Caco-2 (cell line): ENCODE measurements at regions not wholly inside any gene's neighbourhood (a gene's known extent, or its start where the extent isn't known, plus 50 kb on each side); places are given as distances from the start of the nearest gene placed in this dataset.

ENCODE experiments used
- BruUV-seq: library from RNA; stranded (reverse); fragments of 400-500 nt; replicated peaks from 2 replicates; lab custom pipeline; 2021; lab: Mats Ljungman, UMichigan
- CTCF ChIA-PET: fragments of 300-600 bp; sonication (Branson Sonifier 250); formaldehyde crosslinking; loops from one replicate; lab custom pipeline; 2022; ENCODE audit warnings: antibody characterized with exemption; lab: Charles Lee
- POLR2A ChIA-PET: fragments of 300-600 bp; sonication (Branson Sonifier 250); formaldehyde crosslinking; loops from one replicate; lab custom pipeline; 2022; ENCODE audit warnings: antibody characterized with exemption; lab: Charles Lee
- DNase-seq, 2 experiments: peaks; one replicate each; pipeline versions ENCODE4 v3.0.0 to v3.0.0-alpha.2; 2020 to 2022
- H3K27me3 ChIP-seq: replicated peaks from 2 replicates; pipeline ENCODE4 v1.6.0; 2011; ENCODE audit warnings: low read length; ENCODE audit not compliant: control insufficient read depth, insufficient read depth
- H3K36me3 ChIP-seq: 2 replicates; pipeline ENCODE4 v1.5.1; 2011; ENCODE audit warnings: low read length; ENCODE audit not compliant: control insufficient read depth, insufficient read depth
- H3K4me1 ChIP-seq: fragments of 250-450 bp; sonication (Bioruptor Pico); 2 replicates; pipeline ENCODE4 v1.5.1; 2020; ENCODE audit warnings: mild to moderate bottlenecking
- H3K4me3 ChIP-seq: 2 replicates; pipeline ENCODE4 v1.5.1; 2011; ENCODE audit warnings: low read depth, mild to moderate bottlenecking, control low read depth, low read length
- H3K9me3 ChIP-seq: fragments of 250-450 bp; sonication (Bioruptor Pico); 2 replicates; pipeline ENCODE4 v1.5.1; 2020; ENCODE audit warnings: mild to moderate bottlenecking, moderate library complexity
- H3K27ac Mint-ChIP-seq: one replicate; pipeline ENCODE4 v1.8.0; 2022; ENCODE audit warnings: mixed read lengths; ENCODE audit not compliant: unreplicated experiment
- H3K27me3 Mint-ChIP-seq: one replicate; pipeline ENCODE4 v1.8.0; 2022; ENCODE audit warnings: mixed read lengths; ENCODE audit not compliant: insufficient read depth, unreplicated experiment
- H3K36me3 Mint-ChIP-seq: one replicate; pipeline ENCODE4 v1.8.0; 2022; ENCODE audit warnings: mild to moderate bottlenecking, mixed read lengths; ENCODE audit not compliant: insufficient read depth, unreplicated experiment
- H3K4me1 Mint-ChIP-seq: one replicate; pipeline ENCODE4 v1.8.0; 2022; ENCODE audit warnings: low read depth, mixed read lengths; ENCODE audit not compliant: unreplicated experiment
- H3K4me3 Mint-ChIP-seq: one replicate; pipeline ENCODE4 v1.8.0; 2022; ENCODE audit warnings: mild to moderate bottlenecking, moderate library complexity, mixed read lengths; ENCODE audit not compliant: unreplicated experiment
- H3K9me3 Mint-ChIP-seq: one replicate; pipeline ENCODE4 v1.8.0; 2022; ENCODE audit warnings: mixed read lengths; ENCODE audit not compliant: unreplicated experiment
- CTCF ChIP-seq, 2 experiments: fragments of 200-600 bp in 1 of 2; IDR thresholded peaks; 1 replicate in 1 of 2; 2 replicates in 1 of 2; pipeline versions ENCODE4 v1.5.1 to v1.8.0; 2011 to 2022; ENCODE audit warnings: antibody characterized with exemption in 1 of 2, control low read depth in 1 of 2, inconsistent platforms in 1 of 2, low read depth in 1 of 2, low read length in 1 of 2, mild to moderate bottlenecking in 1 of 2, moderate library complexity in 1 of 2; ENCODE audit not compliant: insufficient read depth in 1 of 2, severe bottlenecking in 1 of 2, unreplicated experiment in 1 of 2
- intact Hi-C: fragments of 100-400 bp; cut with micrococcal nuclease; formaldehyde crosslinking; loops from one replicate; pipeline ENCODE4 v1.10.0; 2022; ENCODE audit not compliant: unreplicated experiment

GRCh38 chr13:75129331-75129730, 352.6 kb downstream of the TBC1D4 start:
- no peaks in the 10 kb centered on the region for H3K36me3 Mint-ChIP-seq
- ChIA-PET POLR2A (no interaction called here), CTCF (interaction anchor here (0.6 to 0.7 kb wide), 2 partner anchors 11 to 129 kb away, joined by 3 read pairs; no protein-coding TSS in a partner anchor)
- no peak overlapping the region for H3K4me3 Mint-ChIP-seq
- DNase-seq: no peak
- H3K4me1 Mint-ChIP-seq: no peaks in the 10 kb centered on the region
- Histone ChIP-seq H3K4me1 (no peaks in the 10 kb centered on the region), H3K4me3 (no peak overlapping the region), H3K9me3 (no peaks in the 10 kb centered on the region), H3K27me3 (no peaks in the 10 kb centered on the region), H3K36me3 (no peaks in the 10 kb centered on the region)
- no TSS peak for BruUV-seq
- intact Hi-C loops: no loop called here
- no peak overlapping the region for H3K27ac Mint-ChIP-seq
- no peak for TF ChIP-seq CTCF (IDR thresholded peaks at IDR 0.05; ENCODE audit: insufficient read depth in 1 of 2, low read depth in 1 of 2, low read length in 1 of 2, severe bottlenecking in 1 of 2, unreplicated experiment in 1 of 2)
- no peaks in the 10 kb centered on the region for H3K9me3 Mint-ChIP-seq
- peaks cover 7% of the 10 kb centered on the region for H3K27me3 Mint-ChIP-seq

GRCh38 chr13:75124415-75124814, 357.6 kb downstream of the TBC1D4 start:
- Histone ChIP-seq H3K27me3 (no peaks in the 10 kb centered on the region; the same call in 1 of the 2 replicates), H3K9me3 (no peaks in the 10 kb centered on the region), H3K4me1 (no peaks in the 10 kb centered on the region), H3K36me3 (no peaks in the 10 kb centered on the region), H3K4me3 (no peak overlapping the region)
- DNase-seq: no peak
- Mint-ChIP-seq H3K27me3 (peaks cover 14% of the 10 kb centered on the region), H3K36me3 (no peaks in the 10 kb centered on the region), H3K9me3 (no peaks in the 10 kb centered on the region), H3K4me1 (no peaks in the 10 kb centered on the region), H3K27ac (no peak overlapping the region), H3K4me3 (no peak overlapping the region)
- CTCF ChIA-PET: no interaction called here
- intact Hi-C loops: no loop called here
- POLR2A ChIA-PET: no interaction called here
- BruUV-seq: no TSS peak
- no peak for TF ChIP-seq CTCF (IDR thresholded peaks at IDR 0.05; ENCODE audit: insufficient read depth in 1 of 2, low read depth in 1 of 2, low read length in 1 of 2, severe bottlenecking in 1 of 2, unreplicated experiment in 1 of 2)

DNA sequence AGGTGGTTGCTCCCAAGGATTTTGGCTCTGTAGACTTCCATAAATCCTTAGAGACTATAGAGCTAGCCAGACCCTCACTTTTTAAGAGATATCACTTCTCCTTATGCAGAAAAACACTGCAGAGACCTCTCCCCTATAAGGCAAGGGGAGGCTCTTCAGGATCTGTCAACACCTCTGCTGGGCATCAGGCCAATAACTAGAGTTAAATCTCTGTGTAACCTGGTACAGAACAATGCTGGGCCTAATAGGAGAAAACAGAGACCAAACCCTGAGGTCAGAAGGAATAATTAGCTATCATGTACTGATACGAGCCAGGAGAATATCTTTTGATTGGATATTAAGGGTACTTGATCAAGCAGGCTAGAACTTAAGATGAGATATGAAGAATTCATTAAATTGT, 358.5 kb downstream of the TBC1D4 start:
- POLR2A ChIA-PET: no interaction called here
- CTCF ChIA-PET: no interaction called here

More for the DNA sequence above, 358.5 kb downstream of the TBC1D4 start:
- Mint-ChIP-seq H3K27me3 (peaks cover 14% of the 10 kb centered on the region), H3K4me1 (no peaks in the 10 kb centered on the region), H3K4me3 (no peak overlapping the region), H3K9me3 (no peaks in the 10 kb centered on the region), H3K36me3 (no peaks in the 10 kb centered on the region), H3K27ac (no peak overlapping the region)
- intact Hi-C loops: no loop called here
- Histone ChIP-seq H3K27me3 (no peaks in the 10 kb centered on the region; the same call in 1 of the 2 replicates), H3K4me1 (no peaks in the 10 kb centered on the region), H3K36me3 (no peaks in the 10 kb centered on the region), H3K9me3 (no peaks in the 10 kb centered on the region), H3K4me3 (no peak overlapping the region)
- no peak for TF ChIP-seq CTCF (IDR thresholded peaks at IDR 0.05; ENCODE audit: insufficient read depth in 1 of 2, low read depth in 1 of 2, low read length in 1 of 2, severe bottlenecking in 1 of 2, unreplicated experiment in 1 of 2)
- BruUV-seq: no TSS peak
- DNase-seq: no peak
